ENCODE measurements at regions not wholly inside any gene's neighbourhood (a gene's known extent, or its start where the extent isn't known, plus 50 kb on each side); places are given as distances from the start of the nearest gene placed in this dataset.

- TF ChIP-seq CTCF (IDR thresholded peaks at IDR 0.05) (no peak), POLR2A (IDR thresholded peaks at IDR 0.05) (no peak)
These were observed 120.2 kb upstream of the ERRFI1 start for GRCh38 chr1:8146257-8146855.
